Nephron (organoid): ENCODE measurements at regions not wholly inside any gene's neighbourhood (a gene's known extent, or its start where the extent isn't known, plus 50 kb on each side); places are given as distances from the start of the nearest gene placed in this dataset.
A peak's percentile ranks its signal among the peaks of the same experiment; 100 is the strongest.

Experiments used
- H3K27ac Mint-ChIP-seq, 3 experiments: 2 replicates each; pipeline ENCODE4 v1.8.0; 2020; ENCODE audit warnings: mixed read lengths in 3 of 3, mild to moderate bottlenecking in 2 of 3, moderate library complexity in 1 of 3
- H3K27me3 Mint-ChIP-seq: 2 replicates; pipeline ENCODE4 v1.8.0; 2021; ENCODE audit warnings: low read depth, mild to moderate bottlenecking, moderate library complexity, mixed read lengths
- H3K36me3 Mint-ChIP-seq: 2 replicates; pipeline ENCODE4 v1.8.0; 2020; ENCODE audit warnings: low read depth, mixed read lengths
- H3K4me1 Mint-ChIP-seq: 2 replicates; pipeline ENCODE4 v1.8.0; 2020; ENCODE audit warnings: mixed read lengths
- H3K4me3 Mint-ChIP-seq, 3 experiments: 2 replicates each; pipeline ENCODE4 v1.8.0; 2020; ENCODE audit warnings: mild to moderate bottlenecking in 3 of 3, mixed read lengths in 3 of 3, moderate library complexity in 2 of 3
- H3K9me3 Mint-ChIP-seq: 2 replicates; pipeline ENCODE4 v1.8.0; 2020; ENCODE audit warnings: mixed read lengths
- TF ChIP-seq, protein P1 (sequence below), 3 experiments: fragments of 200-600 bp; sonication (generic); IDR thresholded peaks; one replicate each; pipeline ENCODE4 v1.5.0; 2021; ENCODE audit warnings: antibody characterized with exemption in 3 of 3; ENCODE audit not compliant: unreplicated experiment in 3 of 3

DNA sequence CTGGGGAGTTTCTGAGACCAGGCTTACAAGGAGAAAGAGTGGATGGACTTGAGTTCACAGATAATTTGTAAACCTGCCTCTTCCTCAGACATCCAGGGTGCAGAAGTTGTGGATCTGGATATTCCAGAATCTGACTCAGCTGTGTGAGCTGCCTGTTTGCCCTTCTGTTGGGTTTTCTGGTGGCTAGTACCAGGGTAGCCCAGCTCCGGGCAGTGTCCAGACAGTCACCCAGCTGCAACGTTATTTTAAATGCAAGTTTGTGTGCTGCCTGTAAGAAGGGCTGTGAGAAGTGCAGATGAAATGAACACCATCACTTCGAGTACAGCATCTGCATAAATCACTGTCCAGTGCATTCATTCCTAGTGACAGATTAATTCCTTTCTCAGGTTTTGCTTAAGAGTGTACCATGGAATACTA is 1053.0 kb downstream of the TUSC7 start:
- H3K4me3 Mint-ChIP-seq = no peak overlapping the region
- H3K36me3 Mint-ChIP-seq = no peaks in the 10 kb centered on the region
- no peaks in the 10 kb centered on the region for H3K9me3 Mint-ChIP-seq
- H3K27ac Mint-ChIP-seq = peak overlapping the region; percentile 79 to 85 (median 82)
- peaks cover 25% of the 10 kb centered on the region for H3K4me1 Mint-ChIP-seq
- H3K27me3 Mint-ChIP-seq = no peaks in the 10 kb centered on the region
- TF ChIP-seq, protein P1, sequence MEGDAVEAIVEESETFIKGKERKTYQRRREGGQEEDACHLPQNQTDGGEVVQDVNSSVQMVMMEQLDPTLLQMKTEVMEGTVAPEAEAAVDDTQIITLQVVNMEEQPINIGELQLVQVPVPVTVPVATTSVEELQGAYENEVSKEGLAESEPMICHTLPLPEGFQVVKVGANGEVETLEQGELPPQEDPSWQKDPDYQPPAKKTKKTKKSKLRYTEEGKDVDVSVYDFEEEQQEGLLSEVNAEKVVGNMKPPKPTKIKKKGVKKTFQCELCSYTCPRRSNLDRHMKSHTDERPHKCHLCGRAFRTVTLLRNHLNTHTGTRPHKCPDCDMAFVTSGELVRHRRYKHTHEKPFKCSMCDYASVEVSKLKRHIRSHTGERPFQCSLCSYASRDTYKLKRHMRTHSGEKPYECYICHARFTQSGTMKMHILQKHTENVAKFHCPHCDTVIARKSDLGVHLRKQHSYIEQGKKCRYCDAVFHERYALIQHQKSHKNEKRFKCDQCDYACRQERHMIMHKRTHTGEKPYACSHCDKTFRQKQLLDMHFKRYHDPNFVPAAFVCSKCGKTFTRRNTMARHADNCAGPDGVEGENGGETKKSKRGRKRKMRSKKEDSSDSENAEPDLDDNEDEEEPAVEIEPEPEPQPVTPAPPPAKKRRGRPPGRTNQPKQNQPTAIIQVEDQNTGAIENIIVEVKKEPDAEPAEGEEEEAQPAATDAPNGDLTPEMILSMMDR (IDR thresholded peaks at IDR 0.05; ENCODE audit: unreplicated experiment in 3 of 3) = no peak

DNA sequence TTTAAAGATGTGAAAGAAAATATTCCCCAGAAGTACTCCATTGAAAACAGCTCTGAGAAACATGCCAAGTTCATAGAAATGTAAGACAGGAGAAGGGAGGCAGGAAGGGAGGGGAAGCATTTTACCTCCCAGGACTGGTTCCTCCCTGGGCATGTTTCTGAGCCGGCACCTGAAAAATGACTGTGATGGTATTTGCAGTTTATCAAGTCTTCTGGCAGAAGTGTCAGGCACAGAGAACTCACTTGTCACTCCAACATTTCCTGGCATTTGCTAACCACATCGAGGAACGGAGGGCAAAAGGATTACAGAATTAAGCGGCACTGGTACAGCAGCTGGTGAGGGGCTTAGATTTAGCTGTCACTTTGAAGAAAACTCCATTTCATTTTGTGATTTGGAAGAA is 1054.0 kb downstream of the TUSC7 start:
- no peaks in the 10 kb centered on the region for H3K36me3 Mint-ChIP-seq
- H3K27me3 Mint-ChIP-seq = no peaks in the 10 kb centered on the region
- no peaks in the 10 kb centered on the region for H3K9me3 Mint-ChIP-seq
- H3K4me3 Mint-ChIP-seq = no peak overlapping the region
- H3K4me1 Mint-ChIP-seq = peaks cover 25% of the 10 kb centered on the region
- TF ChIP-seq, protein P1 (IDR thresholded peaks at IDR 0.05; ENCODE audit: unreplicated experiment in 3 of 3) = no peak
- peak overlapping the region; percentile 5 to 79 (median 21) for H3K27ac Mint-ChIP-seq

DNA sequence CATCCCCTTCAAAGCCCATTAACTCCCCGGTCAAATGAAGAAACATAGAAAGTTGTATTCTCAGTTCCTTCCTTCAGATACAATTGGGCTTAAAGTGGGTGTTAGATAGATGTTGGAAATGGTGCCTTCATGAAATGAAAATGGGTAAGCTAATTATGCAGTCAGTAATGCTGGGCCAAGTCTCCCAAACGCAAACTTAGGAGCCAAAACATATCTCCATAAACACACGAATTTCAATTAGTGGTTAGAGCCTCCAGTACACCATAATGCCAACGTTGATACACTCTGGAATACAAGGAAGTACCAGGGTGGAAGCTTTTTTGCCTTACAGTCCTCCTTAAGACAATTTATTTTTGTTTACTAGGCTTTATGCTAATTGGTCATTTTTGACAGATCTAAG is 1059.0 kb downstream of the TUSC7 start:
- Mint-ChIP-seq H3K4me3 (no peak overlapping the region), H3K36me3 (no peaks in the 10 kb centered on the region), H3K4me1 (peaks cover 1% of the 10 kb centered on the region), H3K27ac (no peak overlapping the region), H3K9me3 (no peaks in the 10 kb centered on the region), H3K27me3 (no peaks in the 10 kb centered on the region)
- TF ChIP-seq, protein P1 (IDR thresholded peaks at IDR 0.05; ENCODE audit: unreplicated experiment in 3 of 3) = no peak

DNA sequence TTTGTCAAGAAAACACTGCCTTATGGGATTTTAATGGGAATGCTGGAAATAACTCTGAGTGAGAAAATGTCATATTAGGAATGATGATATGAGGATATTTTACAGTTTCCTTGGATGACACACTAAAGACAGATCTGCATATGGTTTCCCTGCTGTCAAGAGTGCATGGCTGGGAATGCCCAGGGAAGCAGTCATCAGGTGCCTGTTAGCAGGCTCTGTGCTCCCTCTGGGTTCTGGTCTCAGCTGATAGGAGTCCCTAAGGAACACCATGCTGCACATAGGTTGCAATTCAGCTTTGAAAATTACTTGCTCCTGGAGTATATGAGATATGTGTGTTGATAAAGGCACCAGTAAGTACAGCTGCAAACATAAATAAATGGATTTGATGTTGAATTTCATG is 1064.6 kb downstream of the TUSC7 start:
- peaks cover 5% of the 10 kb centered on the region for H3K27me3 Mint-ChIP-seq
- peaks cover 12% of the 10 kb centered on the region for H3K9me3 Mint-ChIP-seq
- no peak overlapping the region for H3K27ac Mint-ChIP-seq
- H3K36me3 Mint-ChIP-seq = no peaks in the 10 kb centered on the region
- H3K4me3 Mint-ChIP-seq = no peak overlapping the region
- TF ChIP-seq, protein P1 (IDR thresholded peaks at IDR 0.05; ENCODE audit: unreplicated experiment in 3 of 3) = no peak
- no peaks in the 10 kb centered on the region for H3K4me1 Mint-ChIP-seq

DNA sequence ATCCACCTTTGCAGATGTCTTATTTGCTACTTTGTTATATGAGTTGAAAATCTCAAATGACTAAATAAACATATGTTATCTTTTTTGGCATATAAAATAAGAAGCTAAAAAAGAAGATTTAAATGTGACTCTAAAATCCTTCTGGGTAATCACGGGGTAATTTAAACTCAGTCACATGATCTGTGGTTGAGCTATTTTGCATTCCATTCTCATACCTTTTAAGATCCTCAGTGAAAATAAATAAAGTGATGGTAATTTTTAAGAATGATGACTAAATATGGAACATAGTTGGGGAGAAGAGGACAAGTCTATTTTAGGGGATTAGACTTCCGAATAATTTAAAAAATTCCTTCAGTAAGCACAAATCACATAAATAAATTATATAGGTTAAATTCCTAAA is 1076.8 kb downstream of the TUSC7 start:
- Mint-ChIP-seq H3K36me3 (no peaks in the 10 kb centered on the region), H3K27me3 (no peaks in the 10 kb centered on the region), H3K9me3 (no peaks in the 10 kb centered on the region), H3K4me3 (no peak overlapping the region), H3K4me1 (peaks cover 6% of the 10 kb centered on the region), H3K27ac (no peak overlapping the region)
- TF ChIP-seq, protein P1 (IDR thresholded peaks at IDR 0.05; ENCODE audit: unreplicated experiment in 3 of 3) = no peak

DNA sequence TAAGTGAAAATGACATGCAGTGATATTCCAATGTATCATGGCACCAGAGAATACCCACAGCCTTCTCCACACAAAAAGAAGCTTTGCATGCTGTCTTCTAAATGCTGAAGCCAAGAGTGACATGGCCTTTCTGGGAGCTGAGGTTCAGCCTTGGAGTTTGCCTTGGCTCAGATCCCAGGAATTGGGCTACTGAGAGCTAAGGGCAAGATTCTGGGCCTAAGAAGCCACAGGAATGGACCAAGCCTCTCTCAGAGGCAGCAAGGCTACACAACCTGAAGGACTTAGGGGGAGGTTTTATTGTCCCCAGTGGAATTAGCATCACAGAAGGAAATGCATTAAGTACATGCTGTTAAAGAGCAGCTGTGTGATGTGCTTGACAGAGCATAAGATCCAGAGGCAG is 1078.5 kb downstream of the TUSC7 start:
- TF ChIP-seq, protein P1 (IDR thresholded peaks at IDR 0.05; ENCODE audit: unreplicated experiment in 3 of 3) = no peak
- Mint-ChIP-seq H3K36me3 (no peaks in the 10 kb centered on the region), H3K4me1 (peaks cover 6% of the 10 kb centered on the region), H3K27ac (no peak overlapping the region), H3K9me3 (no peaks in the 10 kb centered on the region), H3K4me3 (no peak overlapping the region), H3K27me3 (no peaks in the 10 kb centered on the region)
